ENCODE measurements at regions not wholly inside any gene's neighbourhood (a gene's known extent, or its start where the extent isn't known, plus 50 kb on each side); places are given as distances from the start of the nearest gene placed in this dataset.

GRCh38 chr4:28966982-28967381, 1753.2 kb upstream of the PCDH7 start:
- TF ChIP-seq POLR2A (IDR thresholded peaks at IDR 0.05) (no peak), CTCF (IDR thresholded peaks at IDR 0.05) (no peak)
